ENCODE measurements at regions not wholly inside any gene's neighbourhood (a gene's known extent, or its start where the extent isn't known, plus 50 kb on each side); places are given as distances from the start of the nearest gene placed in this dataset.
"Not testable (repeated sequence)": the region's sequence is repeated elsewhere in the genome, so short reads cannot be mapped to it uniquely, and the experiment has no call there.

- TF ChIP-seq, protein P1, sequence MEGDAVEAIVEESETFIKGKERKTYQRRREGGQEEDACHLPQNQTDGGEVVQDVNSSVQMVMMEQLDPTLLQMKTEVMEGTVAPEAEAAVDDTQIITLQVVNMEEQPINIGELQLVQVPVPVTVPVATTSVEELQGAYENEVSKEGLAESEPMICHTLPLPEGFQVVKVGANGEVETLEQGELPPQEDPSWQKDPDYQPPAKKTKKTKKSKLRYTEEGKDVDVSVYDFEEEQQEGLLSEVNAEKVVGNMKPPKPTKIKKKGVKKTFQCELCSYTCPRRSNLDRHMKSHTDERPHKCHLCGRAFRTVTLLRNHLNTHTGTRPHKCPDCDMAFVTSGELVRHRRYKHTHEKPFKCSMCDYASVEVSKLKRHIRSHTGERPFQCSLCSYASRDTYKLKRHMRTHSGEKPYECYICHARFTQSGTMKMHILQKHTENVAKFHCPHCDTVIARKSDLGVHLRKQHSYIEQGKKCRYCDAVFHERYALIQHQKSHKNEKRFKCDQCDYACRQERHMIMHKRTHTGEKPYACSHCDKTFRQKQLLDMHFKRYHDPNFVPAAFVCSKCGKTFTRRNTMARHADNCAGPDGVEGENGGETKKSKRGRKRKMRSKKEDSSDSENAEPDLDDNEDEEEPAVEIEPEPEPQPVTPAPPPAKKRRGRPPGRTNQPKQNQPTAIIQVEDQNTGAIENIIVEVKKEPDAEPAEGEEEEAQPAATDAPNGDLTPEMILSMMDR (IDR thresholded peaks at IDR 0.05; ENCODE audit: low read length) = not testable (repeated sequence)
- not testable (repeated sequence) for TF ChIP-seq EZH2phosphoT487 (IDR thresholded peaks at IDR 0.05; ENCODE audit: low read length); EZH2 (optimal IDR thresholded peaks at IDR 0.05; ENCODE audit: low read depth, low read length)
Measured at GRCh38 chr7:68887116-68887515, 711.2 kb upstream of the AUTS2 start.
